ENCODE measurements at regions not wholly inside any gene's neighbourhood (a gene's known extent, or its start where the extent isn't known, plus 50 kb on each side); places are given as distances from the start of the nearest gene placed in this dataset.

DNA sequence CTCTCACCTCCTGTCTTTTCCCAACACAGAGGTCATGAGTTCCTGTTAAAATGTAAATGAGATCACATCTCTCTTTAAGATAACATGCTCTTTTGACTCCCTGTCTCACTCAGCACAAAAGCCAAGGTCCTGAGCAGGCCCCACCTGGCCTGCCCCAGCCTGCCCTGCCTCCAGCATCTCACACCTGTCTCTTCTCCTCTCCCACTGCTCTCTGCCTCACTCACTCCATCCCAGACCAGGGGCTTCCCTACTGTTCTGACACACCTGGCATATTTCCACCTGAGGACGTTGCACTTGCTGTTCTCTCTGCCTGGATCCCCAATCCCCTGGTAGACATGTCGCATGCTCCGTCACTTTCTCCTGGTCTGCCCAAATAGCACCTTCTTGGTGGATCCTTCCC is 285.0 kb upstream of the ZMIZ1 start:
- no peak for TF ChIP-seq POLR2A (IDR thresholded peaks at IDR 0.05)
- TF ChIP-seq CTCF (IDR thresholded peaks at IDR 0.05): no peak

All from tibial nerve (tissue), 3 donors.